GM12875 (cell line): ENCODE measurements at regions not wholly inside any gene's neighbourhood (a gene's known extent, or its start where the extent isn't known, plus 50 kb on each side); places are given as distances from the start of the nearest gene placed in this dataset.

ENCODE experiments used
- H3K4me3 ChIP-seq: one replicate; pipeline ENCODE4 v1.5.1; 2011; ENCODE audit warnings: low read depth, low read length, control low read depth
- CTCF ChIP-seq: IDR thresholded peaks from 2 replicates; pipeline ENCODE4 v1.5.1; 2011; ENCODE audit warnings: low read depth, mild to moderate bottlenecking, control low read depth, inconsistent platforms, low read length, moderate library complexity, borderline replicate concordance; ENCODE audit not compliant: insufficient read depth

GRCh38 chr11:37109286-37109585 lies 511.2 kb upstream of the RAG2 start:
- H3K4me3 ChIP-seq = no peak overlapping the region
- TF ChIP-seq CTCF = no peak

- H3K4me3 ChIP-seq = no peak overlapping the region
- TF ChIP-seq CTCF = no peak
These were observed 510.6 kb upstream of the RAG2 start for GRCh38 chr11:37108436-37109285.

GRCh38 chr11:37107831-37108230 lies 509.8 kb upstream of the RAG2 start:
- no peak overlapping the region for H3K4me3 ChIP-seq
- TF ChIP-seq CTCF = no peak

- TF ChIP-seq CTCF = no peak
- no peak overlapping the region for H3K4me3 ChIP-seq
These were observed 509.4 kb upstream of the RAG2 start for GRCh38 chr11:37107415-37107814.

GRCh38 chr11:37105427-37105826 lies 507.4 kb upstream of the RAG2 start:
- no peak overlapping the region for H3K4me3 ChIP-seq
- TF ChIP-seq CTCF = no peak

- H3K4me3 ChIP-seq = no peak overlapping the region
- no peak for TF ChIP-seq CTCF
These were observed 506.3 kb upstream of the RAG2 start for GRCh38 chr11:37104380-37104779.

- H3K4me3 ChIP-seq = no peak overlapping the region
- TF ChIP-seq CTCF = no peak
These were observed 502.0 kb upstream of the RAG2 start for GRCh38 chr11:37100008-37100407.
